Stimulated activated CD4-positive, alpha-beta T cell treated with anti-CD3 and anti-CD28 coated beads, Interleukin-12 subunit alpha, Interleukin-12 subunit beta, amount 100 ng/mL, for 4 hours (primary cell): ENCODE measurements at regions not wholly inside any gene's neighbourhood (a gene's known extent, or its start where the extent isn't known, plus 50 kb on each side); places are given as distances from the start of the nearest gene placed in this dataset.
"Not testable (repeated sequence)": the region's sequence is repeated elsewhere in the genome, so short reads cannot be mapped to it uniquely, and the experiment has no call there.

Experiments used
- DNase-seq: peaks from one replicate; pipeline ENCODE4 v3.0.0-alpha.2; 2020

DNA sequence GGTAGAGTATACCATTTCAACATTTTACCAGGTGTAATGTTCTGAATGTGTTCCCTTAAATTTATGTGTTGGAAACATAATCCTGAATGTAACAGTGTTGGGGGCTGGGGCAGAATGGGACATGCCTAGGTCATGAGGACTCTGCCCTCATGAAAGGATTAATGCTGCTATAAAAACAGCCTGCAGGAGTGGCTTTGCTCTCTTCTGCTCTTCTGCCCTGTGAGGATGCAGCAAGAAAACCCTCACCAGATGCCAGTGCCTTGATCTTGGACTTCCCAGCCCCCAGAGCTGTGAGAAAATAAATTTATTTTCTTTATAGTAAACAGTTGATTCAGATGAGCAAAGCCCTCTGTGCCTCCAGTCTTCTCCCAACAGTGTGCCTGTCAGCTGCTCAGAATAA is 326.0 kb upstream of the ONECUT1 start:
- DNase-seq, result no peak

DNA sequence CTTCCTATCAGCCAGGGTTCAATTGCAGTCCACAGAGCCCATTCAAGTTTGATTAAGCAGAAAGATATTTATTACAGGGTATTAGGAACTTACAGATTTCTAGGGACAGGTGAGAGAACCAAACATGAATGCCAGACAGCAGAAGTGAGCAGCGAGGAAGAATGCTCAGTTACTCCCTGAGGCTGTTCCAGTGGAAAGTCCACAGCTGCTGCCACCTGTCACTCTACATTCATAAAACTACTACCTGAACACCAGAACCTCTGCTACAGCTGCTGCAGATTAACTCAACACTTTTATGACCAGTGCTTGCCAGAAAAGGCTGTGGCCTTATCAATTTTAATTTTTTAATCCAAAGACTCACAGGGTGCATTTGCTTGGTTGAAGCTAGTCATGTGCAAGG is 325.4 kb upstream of the ONECUT1 start:
- no peak for DNase-seq

GRCh38 chr15:53114960-53115359 is 324.8 kb upstream of the ONECUT1 start:
- no peak for DNase-seq

DNA sequence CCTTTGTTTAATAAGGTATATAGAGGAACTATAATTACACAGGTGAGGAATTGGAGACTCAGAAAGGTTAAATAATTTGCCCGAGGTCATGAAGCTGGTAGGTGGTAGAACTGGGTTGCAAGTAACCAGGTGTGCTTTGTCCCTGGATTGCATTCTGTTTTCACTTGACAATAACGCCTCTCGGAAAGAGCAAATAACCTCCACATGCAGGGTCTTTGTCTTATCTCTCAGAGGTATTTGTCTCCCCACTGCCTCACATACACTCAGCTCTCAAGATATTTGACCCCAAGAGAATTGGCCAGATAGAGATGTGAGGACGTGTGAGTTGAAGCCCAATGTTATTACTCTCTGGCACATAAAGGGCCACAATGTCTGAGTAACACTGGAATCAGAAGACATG is 320.9 kb upstream of the ONECUT1 start:
- DNase-seq, result no peak

DNA sequence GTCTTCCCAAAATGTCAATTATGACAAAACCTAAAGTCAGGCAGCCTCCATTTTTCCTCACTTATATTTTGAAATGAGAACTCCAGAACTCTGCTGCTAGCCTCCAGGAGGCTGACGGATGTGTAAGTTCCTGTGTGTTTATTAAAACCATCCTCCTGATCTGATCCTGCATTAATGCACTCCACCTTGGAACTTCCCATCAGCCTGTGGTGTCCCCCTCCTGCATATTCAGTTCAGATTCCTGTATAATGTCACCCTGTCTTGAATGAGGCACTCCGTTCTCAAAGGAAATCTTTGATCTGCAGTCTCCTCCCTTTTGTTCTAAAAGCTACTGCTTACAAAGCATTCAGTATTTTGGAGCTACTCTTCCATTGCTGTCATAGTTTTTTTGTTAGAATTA is 318.2 kb upstream of the ONECUT1 start:
- DNase-seq, result no peak

GRCh38 chr15:53107855-53108254 is 317.7 kb upstream of the ONECUT1 start:
- no peak for DNase-seq

DNA sequence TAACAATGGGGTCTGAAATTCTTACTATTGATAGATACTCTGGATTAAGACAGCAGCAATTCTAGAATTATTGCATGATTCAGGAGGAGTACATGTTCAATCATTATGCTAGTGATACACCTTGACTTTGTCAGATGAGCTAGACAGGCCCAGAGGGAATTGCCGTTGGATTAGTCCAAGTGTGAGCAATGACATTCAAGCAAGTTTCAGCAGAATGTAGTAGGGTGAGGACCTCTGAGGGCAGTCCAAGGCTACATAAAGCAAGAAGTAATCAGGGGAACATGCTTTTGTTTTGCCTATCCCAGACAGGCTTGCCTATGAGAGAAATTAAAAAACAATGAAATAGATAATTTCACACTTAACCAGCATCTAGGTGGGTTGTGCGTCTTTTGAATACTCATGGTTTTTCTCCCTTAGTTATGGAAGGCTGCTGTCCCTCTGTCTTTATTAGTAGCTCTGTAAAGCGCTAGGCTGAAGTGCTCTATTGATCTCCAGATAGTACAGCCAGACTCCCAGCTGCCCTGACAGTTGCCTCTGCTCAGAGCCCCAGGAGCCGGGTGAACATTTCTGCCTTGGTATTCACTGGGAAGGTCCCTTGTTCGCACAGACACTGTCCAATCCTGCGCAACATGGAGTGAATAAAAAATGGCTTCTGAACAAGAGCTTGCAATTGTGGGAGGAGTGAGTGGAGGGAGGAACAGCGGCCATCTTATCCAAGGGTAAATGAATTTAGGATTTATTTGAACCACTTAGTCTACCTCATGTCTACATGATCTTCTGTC is 316.6 kb upstream of the ONECUT1 start:
- no peak for DNase-seq

DNA sequence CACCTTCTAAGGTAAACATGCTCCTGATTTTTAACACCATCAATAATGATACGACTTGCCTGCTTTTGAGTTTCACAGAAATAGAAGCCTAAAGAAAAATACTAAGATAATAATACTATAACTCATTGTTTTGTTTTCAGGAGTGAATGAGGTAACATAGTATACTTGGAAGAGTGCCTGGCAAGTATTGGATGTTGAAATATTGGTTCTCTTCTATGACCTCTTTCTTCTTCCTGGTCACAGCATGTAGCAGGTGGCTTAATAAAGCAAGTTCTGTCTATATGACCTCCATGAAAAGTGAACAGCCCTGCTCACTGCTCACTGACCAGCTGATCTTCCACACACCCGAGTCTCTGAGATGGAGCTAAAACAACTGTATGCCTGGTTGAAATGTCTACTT is 312.3 kb upstream of the ONECUT1 start:
- DNase-seq, result no peak

GRCh38 chr15:53080484-53080883 is 290.3 kb upstream of the ONECUT1 start:
- DNase-seq, result no peak

- DNase-seq, result no peak
Observed at GRCh38 chr15:53074221-53074620, 284.1 kb upstream of the ONECUT1 start.

DNA sequence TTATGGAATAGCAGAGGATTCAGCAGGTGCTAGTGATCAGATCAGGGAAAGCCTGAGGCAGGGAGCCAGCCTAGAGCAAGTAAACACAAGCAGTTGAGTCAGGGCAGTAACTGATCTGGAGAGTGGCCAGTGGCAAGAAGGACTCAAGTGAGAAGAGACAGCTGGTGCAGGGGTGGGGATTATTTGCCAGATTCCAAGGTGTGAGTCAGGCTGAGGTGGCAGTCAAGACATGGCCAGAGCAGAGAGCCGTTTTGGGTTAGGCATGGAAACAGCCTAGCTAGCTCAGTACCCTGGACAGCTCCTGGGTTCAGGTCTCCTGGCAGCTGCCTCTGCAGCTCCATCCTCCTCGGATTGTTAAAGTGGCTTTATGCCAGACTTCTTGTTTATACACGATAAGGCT is 281.9 kb upstream of the ONECUT1 start:
- DNase-seq, result no peak

GRCh38 chr15:53068636-53069035 is 278.5 kb upstream of the ONECUT1 start:
- DNase-seq, result no peak

GRCh38 chr15:53059273-53060043 is 269.3 kb upstream of the ONECUT1 start:
- DNase-seq, result no peak

GRCh38 chr15:53046153-53046790 is 256.1 kb upstream of the ONECUT1 start:
- no peak for DNase-seq

DNA sequence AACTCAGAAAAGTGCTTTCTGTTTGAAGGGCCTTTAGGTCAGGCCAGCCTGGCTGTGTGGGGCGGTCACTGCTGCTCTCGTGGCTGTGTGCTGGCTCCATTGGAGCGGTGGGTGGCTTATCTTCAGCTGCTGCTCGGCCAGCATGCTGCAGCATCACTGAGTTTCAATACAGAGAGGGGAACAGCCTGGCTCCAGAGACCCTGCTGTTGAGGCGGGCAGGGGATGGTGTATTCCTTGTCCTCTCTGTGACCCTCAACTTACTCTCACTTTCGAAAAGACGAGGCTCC is 248.5 kb upstream of the ONECUT1 start:
- DNase-seq, result no peak

GRCh38 chr15:53037904-53038654 is 247.9 kb upstream of the ONECUT1 start:
- no peak for DNase-seq

GRCh38 chr15:53036641-53037040 is 246.5 kb upstream of the ONECUT1 start:
- DNase-seq, result no peak

GRCh38 chr15:53034767-53035245 is 244.7 kb upstream of the ONECUT1 start:
- no peak for DNase-seq

- DNase-seq, result no peak
Observed at GRCh38 chr15:53033709-53034108, 243.6 kb upstream of the ONECUT1 start.

DNA sequence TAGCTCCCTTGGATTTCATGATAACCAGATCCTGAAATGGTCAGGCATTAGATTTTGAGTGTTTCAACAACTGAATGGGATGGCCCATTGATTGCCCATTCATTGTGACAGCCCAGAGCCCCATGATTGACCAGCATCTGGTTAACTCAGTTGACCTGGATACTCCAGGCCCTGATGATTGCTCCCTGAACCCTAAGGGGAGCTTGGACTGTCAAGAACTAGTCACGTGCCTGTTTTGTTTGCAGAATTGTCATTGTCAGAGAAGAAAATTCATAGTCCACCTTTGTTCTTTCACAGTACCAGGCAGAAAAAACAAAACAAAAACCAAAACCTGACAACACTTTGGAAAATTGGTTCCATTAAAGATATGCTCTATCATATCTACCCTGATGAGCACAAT is 241.3 kb upstream of the ONECUT1 start:
- no peak for DNase-seq

GRCh38 chr15:53022788-53023187 is 232.7 kb upstream of the ONECUT1 start:
- DNase-seq, result no peak

- DNase-seq, result no peak
Observed at GRCh38 chr15:53013329-53013728, 223.2 kb upstream of the ONECUT1 start.

- DNase-seq, result not testable (repeated sequence)
Observed at GRCh38 chr15:53011779-53012178, 221.6 kb upstream of the ONECUT1 start.
